Neural progenitor cell (in vitro differentiated cells): ENCODE measurements at regions not wholly inside any gene's neighbourhood (a gene's known extent, or its start where the extent isn't known, plus 50 kb on each side); places are given as distances from the start of the nearest gene placed in this dataset.

Experiments used
- CTCF ChIP-seq: fragments of 200-600 bp; sonication (generic); IDR thresholded peaks from 2 replicates; pipeline ENCODE4 v1.5.1; 2017; ENCODE audit warnings: antibody characterized with exemption, mild to moderate bottlenecking
- EZH2 ChIP-seq: fragments of 200-600 bp; sonication (generic); IDR thresholded peaks from 2 replicates; pipeline ENCODE4 v1.6.1; 2017; ENCODE audit warnings: antibody characterized with exemption, mild to moderate bottlenecking, moderate library complexity

GRCh38 chr18:49699303-49699702 lies 114.0 kb downstream of the ACAA2 start:
- TF ChIP-seq CTCF, result no peak
- TF ChIP-seq EZH2, result no peak
